Retina (tissue), 1 donor: ENCODE measurements at regions not wholly inside any gene's neighbourhood (a gene's known extent, or its start where the extent isn't known, plus 50 kb on each side); places are given as distances from the start of the nearest gene placed in this dataset.
"Not testable (repeated sequence)": the region's sequence is repeated elsewhere in the genome, so short reads cannot be mapped to it uniquely, and the experiment has no call there.

Experiments used
- DNase-seq: peaks from one replicate; pipeline ENCODE4 v3.0.0-alpha.2; 2016

- no peak for DNase-seq
Measured at GRCh38 chr12:131428091-131428685, 282.7 kb upstream of the SFSWAP start.

- DNase-seq: not testable (repeated sequence)
Measured at GRCh38 chr12:131429221-131429620, 281.7 kb upstream of the SFSWAP start.

- DNase-seq: not testable (repeated sequence)
Measured at GRCh38 chr12:131429697-131430096, 281.2 kb upstream of the SFSWAP start.

GRCh38 chr12:131430158-131430742, 280.6 kb upstream of the SFSWAP start:
- DNase-seq: no peak

- DNase-seq: not testable (repeated sequence)
Measured at GRCh38 chr12:131431126-131431655, 279.7 kb upstream of the SFSWAP start.

GRCh38 chr12:131432532-131433260, 278.2 kb upstream of the SFSWAP start:
- no peak for DNase-seq

GRCh38 chr12:131434208-131435125, 276.4 kb upstream of the SFSWAP start:
- no peak for DNase-seq

GRCh38 chr12:131436922-131437705, 273.8 kb upstream of the SFSWAP start:
- DNase-seq: no peak

GRCh38 chr12:131437706-131438492, 273.0 kb upstream of the SFSWAP start:
- no peak for DNase-seq

- DNase-seq: not testable (repeated sequence)
Measured at GRCh38 chr12:131438493-131438835, 272.4 kb upstream of the SFSWAP start.

GRCh38 chr12:131438881-131439280, 272.0 kb upstream of the SFSWAP start:
- DNase-seq: no peak

GRCh38 chr12:131439752-131440151, 271.1 kb upstream of the SFSWAP start:
- not testable (repeated sequence) for DNase-seq

- DNase-seq: not testable (repeated sequence)
Measured at GRCh38 chr12:131440209-131441059, 270.5 kb upstream of the SFSWAP start.

- DNase-seq: no peak
Measured at GRCh38 chr12:131441060-131441396, 269.9 kb upstream of the SFSWAP start.

- DNase-seq: no peak
Measured at GRCh38 chr12:131441638-131442336, 269.1 kb upstream of the SFSWAP start.

GRCh38 chr12:131442337-131442918, 268.5 kb upstream of the SFSWAP start:
- no peak for DNase-seq

GRCh38 chr12:131443019-131444000, 267.6 kb upstream of the SFSWAP start:
- DNase-seq: no peak
